GM12872 (cell line): ENCODE measurements at regions not wholly inside any gene's neighbourhood (a gene's known extent, or its start where the extent isn't known, plus 50 kb on each side); places are given as distances from the start of the nearest gene placed in this dataset.

Experiments used
- TF ChIP-seq, protein P1 (sequence below): IDR thresholded peaks from 3 replicates; pipeline ENCODE4 v1.5.1; 2011; ENCODE audit warnings: low read depth, mild to moderate bottlenecking, low read length, moderate library complexity; ENCODE audit not compliant: insufficient read depth

DNA sequence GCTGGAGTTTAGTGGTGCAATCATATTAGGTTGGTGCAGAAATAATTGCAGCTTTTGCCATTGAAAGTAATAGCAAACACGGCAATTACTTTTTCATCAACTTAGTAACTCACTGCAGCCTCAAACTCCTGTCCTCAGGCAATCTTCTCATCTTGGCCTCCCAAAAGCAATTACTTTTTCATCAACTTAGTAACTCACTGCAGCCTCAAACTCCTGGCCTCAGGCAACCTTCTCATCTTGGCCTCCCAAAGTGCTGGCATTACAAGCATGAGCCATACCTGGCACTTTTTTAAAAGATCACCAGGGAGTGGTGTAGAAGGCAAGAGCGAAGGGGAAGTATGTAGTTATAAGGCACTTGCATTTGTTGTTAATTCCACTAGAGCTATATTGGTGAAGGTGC is 491.1 kb upstream of the ADGRL3 start:
- TF ChIP-seq, protein P1, sequence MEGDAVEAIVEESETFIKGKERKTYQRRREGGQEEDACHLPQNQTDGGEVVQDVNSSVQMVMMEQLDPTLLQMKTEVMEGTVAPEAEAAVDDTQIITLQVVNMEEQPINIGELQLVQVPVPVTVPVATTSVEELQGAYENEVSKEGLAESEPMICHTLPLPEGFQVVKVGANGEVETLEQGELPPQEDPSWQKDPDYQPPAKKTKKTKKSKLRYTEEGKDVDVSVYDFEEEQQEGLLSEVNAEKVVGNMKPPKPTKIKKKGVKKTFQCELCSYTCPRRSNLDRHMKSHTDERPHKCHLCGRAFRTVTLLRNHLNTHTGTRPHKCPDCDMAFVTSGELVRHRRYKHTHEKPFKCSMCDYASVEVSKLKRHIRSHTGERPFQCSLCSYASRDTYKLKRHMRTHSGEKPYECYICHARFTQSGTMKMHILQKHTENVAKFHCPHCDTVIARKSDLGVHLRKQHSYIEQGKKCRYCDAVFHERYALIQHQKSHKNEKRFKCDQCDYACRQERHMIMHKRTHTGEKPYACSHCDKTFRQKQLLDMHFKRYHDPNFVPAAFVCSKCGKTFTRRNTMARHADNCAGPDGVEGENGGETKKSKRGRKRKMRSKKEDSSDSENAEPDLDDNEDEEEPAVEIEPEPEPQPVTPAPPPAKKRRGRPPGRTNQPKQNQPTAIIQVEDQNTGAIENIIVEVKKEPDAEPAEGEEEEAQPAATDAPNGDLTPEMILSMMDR: no peak

DNA sequence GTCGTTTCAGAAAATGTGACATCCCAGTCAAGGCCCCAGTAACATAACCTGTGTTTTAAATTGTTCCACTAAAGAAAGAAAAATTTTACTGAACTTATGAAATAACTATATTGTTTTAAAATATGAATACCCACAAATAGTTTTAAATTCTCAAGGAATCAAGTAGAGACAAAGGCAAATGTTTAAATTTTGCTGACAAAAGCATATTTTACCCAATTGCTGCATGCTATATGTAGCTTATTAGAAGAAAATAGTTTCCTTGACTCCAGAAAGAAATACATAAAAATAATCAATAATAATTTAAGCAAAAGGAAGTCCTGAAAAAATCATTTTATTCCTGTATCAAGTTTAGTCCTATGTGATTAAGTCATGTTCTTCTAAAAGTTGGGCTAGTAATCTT is 481.3 kb upstream of the ADGRL3 start:
- TF ChIP-seq, protein P1: no peak

DNA sequence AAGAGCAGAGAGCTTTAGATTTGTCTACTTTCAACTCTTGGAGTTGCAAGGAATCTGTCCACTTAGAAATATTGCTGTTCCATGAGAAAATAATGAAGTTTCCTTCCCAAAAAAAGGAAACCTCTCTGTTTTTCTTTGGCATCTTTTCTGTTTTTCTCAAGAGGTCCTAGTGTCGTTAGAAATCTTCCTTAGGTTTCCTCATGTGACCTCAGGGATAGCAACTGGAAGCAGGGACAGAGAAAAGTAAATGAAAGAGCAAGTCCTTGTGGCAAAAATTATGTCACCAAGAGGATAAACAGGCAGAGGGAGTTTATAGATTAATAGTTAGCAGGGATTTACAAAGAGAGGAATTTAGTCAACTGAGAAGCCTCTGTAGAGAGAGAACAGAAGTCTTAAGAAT is 478.4 kb upstream of the ADGRL3 start:
- TF ChIP-seq, protein P1: no peak

DNA sequence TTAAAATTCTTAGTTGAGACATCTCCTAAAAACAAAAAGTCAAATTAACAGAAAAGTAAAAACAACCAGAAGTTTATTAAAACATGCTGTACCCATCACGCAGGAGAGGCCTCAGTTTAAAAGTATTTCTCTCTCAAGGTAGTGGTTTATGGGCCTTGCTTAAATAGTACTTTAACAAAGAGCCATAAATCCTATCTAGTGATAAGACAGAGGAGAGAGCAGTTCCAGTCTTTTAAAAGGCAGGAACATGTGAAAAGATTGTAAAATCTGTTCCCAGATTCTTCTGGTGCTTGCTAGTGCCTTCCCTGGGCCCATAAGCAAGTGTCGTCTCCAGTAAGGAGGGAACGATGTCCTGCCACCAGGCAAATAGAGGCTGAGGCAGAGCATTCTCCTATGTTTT is 476.3 kb upstream of the ADGRL3 start:
- TF ChIP-seq, protein P1: no peak

DNA sequence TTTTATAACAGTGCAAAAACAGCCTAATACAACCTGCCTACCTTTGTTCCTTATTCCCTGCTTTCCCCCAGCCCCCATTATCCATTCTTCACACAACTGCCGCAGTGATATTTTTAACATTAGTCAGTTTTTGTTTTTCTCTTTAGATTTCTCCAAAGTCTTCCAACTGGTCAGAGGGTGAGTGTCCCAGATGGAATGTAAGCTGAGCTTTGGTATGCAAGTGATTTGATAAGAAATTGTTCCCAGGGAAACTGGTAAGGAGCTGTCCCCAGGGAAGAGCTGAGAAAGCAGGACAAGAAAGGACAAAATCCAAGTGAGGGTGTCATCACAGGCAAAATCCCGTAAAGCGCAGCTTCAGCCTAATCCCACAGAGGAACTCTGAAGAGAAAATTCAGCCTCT is 475.5 kb upstream of the ADGRL3 start:
- TF ChIP-seq, protein P1: no peak

DNA sequence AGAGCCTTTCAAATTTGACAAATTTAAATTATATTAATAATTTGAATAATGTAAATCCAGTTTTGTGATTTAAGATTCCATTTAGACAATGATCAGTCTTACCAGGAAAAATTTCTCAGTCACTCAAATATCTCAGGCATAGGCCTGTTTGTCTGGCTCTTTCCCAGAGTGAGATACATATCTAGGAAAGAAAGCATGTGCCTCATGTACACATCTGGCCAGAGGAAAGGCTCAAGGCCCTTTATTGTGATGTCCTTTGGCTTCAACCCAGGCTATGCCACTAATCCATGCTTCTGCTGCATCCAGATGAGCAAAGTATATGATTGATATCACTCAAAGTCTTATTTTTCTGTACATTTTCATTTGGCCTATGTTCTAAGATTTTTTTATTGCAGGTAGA is 473.3 kb upstream of the ADGRL3 start:
- TF ChIP-seq, protein P1: no peak

DNA sequence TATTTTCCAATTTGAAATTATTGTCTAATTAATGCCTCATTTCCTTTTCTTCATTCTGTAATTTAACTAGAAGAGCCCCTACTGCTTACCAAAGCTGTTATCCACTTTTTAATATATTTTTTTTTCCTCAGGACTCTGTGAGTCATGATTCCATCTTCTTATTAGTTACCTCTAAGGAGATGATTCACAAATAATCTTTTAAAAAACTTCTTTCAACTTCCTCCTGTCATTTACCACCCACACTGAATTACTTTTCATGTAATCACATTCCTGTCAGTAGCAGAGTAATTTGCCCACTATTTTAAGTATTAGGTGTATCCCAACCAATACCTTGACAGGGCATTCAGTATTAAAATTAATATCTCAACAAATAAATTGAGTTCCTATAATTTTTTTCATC is 470.9 kb upstream of the ADGRL3 start:
- TF ChIP-seq, protein P1: no peak

DNA sequence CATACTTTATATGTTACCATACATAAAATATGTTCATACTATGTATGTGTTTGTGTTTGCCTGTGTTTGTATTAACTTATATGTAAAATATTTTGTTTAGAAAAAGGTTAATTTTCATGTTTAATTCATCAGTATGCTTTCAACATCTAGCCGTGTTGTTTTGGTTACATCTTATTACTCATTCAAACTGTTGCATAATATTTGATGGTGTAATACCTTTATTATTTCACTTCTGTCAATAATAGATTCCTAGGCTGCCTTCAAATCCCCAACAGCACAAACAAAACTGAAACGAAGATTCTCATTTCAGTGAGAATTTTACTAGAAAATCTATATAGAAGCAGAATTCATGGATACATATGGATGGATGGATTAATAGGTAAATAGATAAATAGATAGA is 462.3 kb upstream of the ADGRL3 start:
- TF ChIP-seq, protein P1: no peak
